GM21367 (cell line): ENCODE measurements at regions not wholly inside any gene's neighbourhood (a gene's known extent, or its start where the extent isn't known, plus 50 kb on each side); places are given as distances from the start of the nearest gene placed in this dataset.
"Not testable (repeated sequence)": the region's sequence is repeated elsewhere in the genome, so short reads cannot be mapped to it uniquely, and the experiment has no call there.

Experiments
- ATAC-seq: cut with Tn5 transposase; IDR thresholded peaks from one replicate; pipeline ENCODE4 v1.9.1; 2021; ENCODE audit not compliant: unreplicated experiment

DNA sequence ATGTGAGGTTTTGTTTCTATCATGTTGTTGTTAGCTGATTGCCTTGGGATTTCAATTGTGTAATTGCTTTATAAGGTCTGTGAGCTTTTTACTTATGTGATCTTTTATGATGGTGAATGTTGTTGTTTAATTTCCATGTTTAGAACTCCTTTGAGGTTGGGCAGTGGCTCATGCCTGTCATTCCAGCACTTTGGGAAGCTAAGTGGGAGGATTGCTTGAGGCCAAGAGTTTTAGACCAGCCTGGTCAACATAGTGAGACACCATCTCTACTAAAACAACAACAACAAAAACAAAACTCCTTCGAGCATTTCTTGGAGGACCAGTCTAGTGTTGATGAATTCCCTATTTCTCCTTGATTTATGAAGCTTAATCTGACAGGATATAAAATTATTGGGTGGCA is 102.1 kb upstream of the PMCH start:
- no peak for ATAC-seq

DNA sequence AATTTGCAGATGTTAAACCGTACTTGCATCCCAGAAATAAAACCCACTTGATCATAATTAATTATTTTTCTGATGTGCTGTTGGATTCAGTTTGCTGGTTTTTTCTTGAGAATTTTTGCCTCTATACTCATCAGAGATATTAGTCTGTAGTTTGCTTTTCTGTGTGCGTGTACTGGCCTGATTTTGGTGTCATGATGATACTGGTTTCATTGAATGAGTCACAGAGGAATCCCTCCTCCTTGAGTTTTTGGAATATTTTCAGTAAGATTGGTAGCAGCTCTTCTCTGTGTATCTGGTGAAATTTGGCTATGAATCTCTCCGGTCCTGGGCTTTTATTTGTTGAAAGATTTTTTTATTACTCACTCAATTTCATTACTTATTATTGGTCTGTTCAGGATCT is 100.4 kb upstream of the PMCH start:
- no peak for ATAC-seq

DNA sequence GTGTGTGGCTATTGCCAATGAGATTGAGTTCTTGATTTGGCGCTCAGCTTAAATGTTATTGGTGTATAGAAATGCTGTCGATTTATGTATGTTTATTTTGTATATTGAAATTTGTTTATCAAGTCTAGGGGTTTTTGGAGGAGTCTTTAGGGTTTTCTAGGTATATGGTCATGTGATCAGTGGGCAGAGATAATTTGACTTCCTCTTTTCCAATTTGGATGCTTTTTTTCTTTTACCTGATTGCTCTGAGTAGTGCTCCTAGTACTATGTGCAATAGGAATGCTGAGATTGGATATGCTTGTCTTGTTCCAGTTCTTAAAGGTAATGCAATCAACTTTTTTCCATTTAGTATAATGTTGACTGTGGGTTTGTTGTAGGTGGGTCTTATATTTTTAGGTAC is 99.8 kb upstream of the PMCH start:
- ATAC-seq = no peak

DNA sequence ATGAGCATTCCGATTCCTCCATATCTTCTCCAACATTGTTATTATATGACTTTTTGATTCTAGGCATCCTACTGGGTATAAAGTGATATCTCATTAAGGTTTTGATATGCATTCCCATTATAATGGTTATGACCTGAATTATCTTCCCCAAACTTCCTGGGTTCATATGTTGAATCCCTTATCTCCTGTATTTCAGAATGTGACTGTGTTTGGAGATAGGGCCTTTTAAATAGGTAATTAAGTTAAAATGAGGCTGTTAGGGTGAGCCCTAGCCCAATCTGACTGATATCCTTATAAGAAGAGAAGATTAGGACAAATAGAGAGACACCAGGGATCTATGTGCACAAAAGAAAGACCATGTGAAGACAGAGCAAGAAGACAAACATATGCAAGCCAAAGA is 96.9 kb upstream of the PMCH start:
- ATAC-seq = no peak

DNA sequence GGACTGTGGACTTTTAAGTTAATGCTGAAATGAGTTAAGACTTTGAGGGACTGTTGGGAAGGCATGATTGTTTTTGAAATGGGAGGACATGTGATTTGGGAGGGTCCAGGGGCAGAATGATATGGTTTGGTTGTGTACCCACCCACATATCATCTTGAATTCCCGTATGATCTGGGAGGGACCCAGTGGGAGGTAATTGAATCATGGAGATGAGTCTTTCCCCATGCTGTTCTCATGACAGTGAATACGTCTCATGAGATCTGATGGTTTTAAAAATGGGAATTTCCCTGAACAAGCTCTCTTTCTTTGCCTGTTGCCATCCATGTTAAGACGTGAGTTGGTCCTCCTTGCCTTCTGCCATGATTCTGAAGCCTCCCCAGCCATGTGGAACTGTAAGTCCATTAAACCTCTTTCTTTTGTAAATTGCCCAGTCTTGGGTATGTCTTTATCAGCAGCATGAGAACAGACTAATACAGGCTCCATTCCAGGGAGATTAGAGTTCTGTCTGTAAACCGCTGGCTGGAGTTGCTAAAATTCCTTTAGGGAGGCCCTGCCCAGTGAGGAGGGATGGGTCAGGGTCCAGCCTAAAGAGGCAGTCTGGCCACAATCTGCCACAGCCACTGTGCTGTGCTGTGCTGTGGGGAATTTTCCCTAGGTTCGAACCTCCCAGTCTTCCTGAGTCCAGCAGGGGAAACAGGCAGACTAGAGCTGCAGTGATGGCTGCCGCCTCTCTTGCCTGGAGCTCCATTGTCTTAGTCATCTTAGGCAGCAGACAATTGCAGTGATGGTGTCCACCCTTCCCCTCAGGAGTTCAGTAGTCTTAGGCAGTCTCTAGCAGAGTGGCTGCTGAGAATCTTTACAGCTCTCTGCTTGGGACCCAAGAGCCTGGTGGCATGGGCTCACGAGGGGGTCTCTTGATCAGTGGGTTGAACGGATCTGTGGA is 94.1 kb upstream of the PMCH start:
- ATAC-seq = not testable (repeated sequence)

DNA sequence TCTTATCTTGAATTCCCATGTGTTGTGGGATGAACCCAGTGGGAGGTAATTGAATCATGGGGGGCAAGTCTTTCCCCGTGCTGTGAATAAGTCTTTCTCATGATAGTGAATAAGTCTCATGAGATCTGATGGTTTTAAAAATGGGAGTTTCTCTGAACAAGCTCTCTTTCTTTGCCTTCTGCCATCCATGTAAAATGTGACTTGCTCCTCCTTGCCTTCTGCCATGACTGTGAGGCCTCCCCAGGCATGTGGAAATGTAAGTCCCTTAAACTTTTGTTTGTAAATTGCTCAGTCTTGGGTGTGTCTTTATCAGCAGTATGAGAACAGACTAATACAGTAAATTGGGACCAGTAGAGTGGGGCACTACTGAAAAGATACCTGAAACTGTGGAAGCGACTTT is 92.1 kb upstream of the PMCH start:
- not testable (repeated sequence) for ATAC-seq

DNA sequence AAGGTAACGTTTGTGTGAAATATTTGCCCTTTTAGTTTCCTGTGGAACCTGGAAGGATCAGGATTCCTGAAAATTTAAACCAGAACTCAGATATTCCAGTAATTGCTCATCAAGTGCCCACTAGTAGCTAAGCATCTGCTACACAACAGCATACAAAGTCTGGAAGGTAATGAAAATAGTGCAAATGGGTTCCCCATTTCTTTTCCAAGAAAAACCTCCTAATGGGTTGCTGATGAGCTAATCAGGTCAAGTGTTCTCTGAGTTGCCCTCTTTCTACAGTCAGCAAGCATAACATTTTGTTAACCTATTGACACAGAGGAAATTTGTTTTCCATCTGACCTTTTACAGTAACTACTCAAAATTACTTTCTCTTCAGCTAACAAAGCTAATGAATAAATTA is 83.6 kb upstream of the PMCH start:
- ATAC-seq = no peak

DNA sequence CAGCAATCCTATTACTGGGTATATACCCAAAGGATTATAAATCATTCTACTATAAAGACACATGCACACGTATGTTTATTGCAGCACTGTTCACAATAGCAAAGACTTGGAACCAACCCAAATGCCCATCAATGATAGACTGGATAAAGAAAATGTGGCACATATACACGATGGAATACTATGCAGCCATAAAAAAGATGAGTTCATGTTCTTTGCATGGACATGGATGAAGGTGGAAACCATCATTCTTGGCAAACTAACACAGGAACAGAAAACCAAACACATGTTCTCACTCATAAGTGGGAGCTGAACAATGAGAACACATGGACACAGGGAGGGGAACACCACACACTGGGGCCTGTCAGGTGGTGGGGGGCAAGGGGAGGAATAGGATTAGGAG is 58.1 kb upstream of the PMCH start:
- not testable (repeated sequence) for ATAC-seq

DNA sequence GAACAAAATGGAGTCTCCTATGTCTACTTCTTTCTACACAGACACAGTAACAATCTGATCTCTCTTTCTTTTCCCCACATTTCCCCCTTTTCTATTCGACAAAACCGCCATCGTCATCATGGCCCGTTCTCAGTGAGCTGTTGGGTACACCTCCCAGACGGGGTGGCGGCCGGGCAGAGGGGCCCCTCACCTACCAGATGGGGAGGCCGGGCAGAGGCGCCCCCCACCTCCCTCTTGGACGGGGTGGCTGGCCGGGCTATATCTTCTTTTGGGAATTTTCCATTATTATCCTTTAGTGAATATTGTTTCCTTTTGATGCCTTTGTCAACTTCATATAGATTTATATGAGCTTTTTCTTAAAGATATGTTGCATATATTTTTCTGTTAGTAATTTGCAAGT is 53.4 kb upstream of the PMCH start:
- ATAC-seq = not testable (repeated sequence)

DNA sequence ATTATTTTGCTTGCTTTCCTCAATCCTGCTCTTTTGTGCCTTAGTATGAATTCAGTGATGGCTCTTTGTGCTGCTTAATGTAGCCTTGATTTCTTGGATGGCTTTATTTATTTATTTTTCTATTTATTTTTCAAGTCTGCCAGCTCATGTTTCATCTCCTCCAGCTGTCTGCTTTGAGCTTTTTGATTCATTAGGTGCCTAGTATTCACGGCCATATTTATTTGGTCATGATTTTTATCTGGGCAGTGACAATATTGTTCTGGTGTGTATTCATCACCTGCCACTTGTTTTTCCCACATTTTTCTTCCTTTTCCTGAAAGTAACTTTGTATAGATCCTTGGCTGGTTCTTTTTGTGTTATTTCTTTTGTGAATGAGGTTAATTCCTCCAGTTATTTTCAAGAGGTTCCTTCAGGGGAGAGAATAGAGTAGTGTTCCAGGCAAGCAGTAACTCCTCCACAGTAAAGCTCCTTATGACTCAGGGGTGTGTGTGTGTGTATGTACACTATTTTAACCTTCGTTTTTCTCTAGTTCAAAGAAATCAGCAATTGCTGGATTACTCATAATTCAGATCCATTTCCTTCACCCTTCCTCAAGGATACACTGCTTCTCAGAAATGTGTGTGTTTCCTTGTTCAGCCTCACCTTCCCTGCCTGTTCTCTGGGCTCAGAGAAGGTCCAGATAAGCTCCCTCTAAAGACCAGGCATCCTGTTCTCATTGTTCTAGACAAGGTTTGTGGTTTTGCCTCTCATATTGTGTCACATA is 51.6 kb upstream of the PMCH start:
- no peak for ATAC-seq
